ENCODE measurements at regions not wholly inside any gene's neighbourhood (a gene's known extent, or its start where the extent isn't known, plus 50 kb on each side); places are given as distances from the start of the nearest gene placed in this dataset.
"Not testable (repeated sequence)": the region's sequence is repeated elsewhere in the genome, so short reads cannot be mapped to it uniquely, and the experiment has no call there.

DNA sequence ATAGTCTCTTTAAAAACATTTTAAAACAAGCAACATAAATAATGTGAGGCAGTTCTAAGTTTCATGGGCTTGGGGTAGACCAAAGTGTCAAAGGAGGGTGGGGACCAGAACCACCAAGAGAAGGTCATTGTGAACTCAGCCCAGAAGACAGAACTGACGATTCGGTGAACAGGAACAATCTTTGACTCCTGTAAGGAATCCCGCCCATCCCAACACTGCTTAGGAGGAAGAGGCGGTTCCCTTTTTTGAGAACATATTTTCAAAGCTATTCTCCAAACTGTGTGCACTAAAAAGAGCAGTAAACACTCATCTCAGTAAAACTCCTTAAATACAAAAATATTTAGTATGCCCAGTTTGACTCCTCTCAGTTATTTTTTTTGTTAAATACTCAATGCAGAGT, 176.5 kb upstream of the TLE4 start:
- no peak for DNase-seq (ENCODE audit: low spot score)
- ATAC-seq, result no peak

DNA sequence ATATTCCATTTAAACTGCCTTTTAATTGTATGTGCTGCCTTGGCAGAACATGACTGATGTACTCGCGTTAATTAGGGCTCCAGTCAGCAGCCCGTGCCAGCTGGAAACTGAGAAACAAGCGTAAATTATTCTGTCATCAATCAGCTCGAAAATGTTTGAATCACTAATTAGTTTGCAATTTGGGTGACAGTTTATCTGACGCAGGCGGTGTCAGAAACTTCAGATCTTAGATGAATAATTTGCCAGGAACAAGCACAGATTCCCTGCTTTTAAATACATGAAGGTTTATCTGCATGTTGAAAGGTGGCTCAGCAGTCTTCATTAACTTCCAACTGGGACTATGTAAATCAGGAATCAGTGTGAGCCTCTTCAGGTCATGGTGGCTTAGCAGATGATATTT, 176.0 kb upstream of the TLE4 start:
- ATAC-seq, result no peak
- DNase-seq (ENCODE audit: low spot score), result no peak

DNA sequence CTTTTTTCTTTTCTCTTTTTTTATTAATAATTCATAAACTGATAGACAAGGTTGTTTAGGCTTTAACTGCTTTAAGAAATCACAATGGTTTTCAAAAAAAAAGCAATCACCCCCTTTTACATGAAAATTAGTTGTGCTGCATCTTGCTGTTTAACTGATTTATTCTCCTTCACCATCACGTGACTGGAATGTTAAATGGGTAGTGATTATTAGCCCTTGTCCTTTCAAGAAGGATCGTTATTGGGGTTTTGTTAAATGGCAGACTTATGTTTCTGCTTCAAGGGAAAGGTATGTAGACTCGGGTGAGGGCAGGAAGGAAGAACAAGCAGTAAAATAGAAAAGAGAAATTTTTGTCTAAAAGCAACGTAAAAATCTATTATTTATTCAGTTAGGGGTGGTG, 175.6 kb upstream of the TLE4 start:
- ATAC-seq, result no peak
- DNase-seq (ENCODE audit: low spot score), result no peak

DNA sequence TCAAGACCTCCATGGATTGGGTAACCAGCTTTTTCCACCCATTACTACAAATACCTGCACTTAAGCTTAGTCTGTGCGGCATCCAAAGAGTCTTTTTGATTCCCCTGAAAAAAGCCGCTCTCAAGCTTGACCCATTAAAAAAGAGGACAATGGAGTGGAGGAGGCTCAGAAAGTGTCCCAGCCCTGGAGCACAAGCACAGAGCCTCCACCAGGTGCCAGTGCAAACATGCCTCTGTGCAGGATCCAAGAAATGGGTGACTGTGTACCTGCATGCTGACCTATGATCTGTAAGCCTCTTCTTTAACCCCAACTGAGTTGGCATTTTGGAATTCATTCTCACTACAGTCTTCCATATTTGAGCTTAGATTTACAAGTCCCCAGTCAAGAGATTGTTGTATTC, 168.3 kb upstream of the TLE4 start:
- no peak for ATAC-seq
- no peak for DNase-seq (ENCODE audit: low spot score)

DNA sequence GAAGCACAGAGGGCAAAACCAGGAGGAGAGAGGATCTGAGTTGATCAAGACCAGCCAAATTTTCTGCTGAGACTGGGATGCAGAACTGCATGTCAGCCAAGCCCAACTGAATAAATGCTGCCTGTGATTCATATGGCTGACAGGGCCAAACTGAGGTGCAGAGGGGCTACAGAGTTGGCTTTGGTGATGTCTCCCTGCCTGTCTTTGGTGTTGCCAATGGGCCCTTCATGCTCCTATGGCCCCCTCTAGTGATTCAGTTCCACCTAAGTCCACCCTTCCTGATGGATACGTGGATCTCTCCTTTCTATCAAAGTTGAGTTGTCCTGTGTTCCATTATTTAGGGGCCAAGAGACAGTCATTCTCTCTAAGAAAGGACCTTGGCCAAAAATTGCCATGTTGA, 163.6 kb upstream of the TLE4 start:
- ATAC-seq (no peak), DNase-seq (ENCODE audit: low spot score) (no peak)

DNA sequence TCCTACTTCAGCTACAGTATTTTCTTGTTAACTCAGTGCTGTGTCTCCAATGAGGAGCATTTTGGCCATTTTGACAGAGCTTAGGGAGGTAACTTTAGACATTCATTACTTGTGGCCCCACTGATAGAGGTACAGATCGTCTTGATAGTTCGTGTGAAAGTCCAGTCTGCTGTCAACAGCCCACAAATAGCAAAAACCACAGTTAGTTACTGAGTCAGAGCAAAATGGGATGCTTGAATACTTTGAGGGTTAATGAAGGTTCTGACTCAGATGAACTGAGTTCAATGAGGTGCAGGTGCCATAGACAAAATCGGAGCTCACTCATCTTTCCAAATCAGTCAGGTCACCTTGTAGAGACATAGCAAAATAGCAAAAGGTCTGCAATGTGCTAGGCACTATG, 163.1 kb upstream of the TLE4 start:
- ATAC-seq (no peak), DNase-seq (ENCODE audit: low spot score) (no peak)

DNA sequence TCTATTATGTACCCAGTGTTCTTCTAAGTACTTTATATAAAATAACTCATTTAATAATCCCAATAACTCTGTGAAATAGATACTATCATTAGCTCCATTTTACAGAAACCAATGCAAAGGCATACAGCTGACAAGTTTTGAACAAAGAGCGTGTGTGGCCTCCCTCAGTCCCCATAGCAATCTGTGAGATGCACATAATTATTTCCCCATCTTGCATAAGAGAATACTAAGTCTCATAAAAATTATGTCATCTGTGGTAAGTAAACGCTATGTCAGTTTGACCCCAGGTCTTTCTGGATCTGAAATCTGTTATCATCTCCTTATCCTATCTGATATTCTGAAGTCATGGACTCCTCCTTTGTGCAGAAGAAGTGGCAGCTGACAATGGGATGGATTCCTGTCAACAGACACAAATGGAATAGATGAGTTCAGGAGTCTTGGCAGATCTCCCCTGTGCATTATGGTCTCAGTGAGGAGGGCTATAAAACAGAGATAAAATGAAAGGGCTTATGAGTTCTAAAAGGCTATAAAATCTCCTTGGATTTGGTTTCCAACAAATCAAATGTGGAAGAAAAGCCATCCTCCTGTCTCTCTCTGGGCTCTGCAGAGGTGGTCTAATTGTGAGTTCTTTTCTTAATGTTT, 162.5 kb upstream of the TLE4 start:
- DNase-seq (ENCODE audit: low spot score) (no peak), ATAC-seq (no peak)

DNA sequence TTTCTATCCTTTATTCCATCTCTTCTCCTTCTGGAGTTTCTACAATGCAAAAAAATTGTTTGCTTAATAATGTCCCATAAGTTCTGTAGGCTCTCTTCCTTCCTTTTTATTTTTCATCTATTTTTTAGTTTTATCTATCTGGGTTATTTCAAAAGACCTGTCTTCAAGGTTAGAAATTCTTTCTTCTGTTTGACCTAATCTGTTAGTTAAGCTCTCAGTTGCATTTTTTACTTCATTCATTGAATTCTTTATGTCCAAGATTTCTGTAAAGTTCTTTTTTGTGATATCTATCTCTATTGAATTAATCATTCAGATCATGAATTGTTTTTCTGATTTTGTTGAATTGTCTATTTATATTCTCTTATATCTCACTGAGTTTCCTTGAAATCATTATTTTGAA, 145.9 kb upstream of the TLE4 start:
- ATAC-seq (no peak), DNase-seq (ENCODE audit: low spot score) (no peak)

DNA sequence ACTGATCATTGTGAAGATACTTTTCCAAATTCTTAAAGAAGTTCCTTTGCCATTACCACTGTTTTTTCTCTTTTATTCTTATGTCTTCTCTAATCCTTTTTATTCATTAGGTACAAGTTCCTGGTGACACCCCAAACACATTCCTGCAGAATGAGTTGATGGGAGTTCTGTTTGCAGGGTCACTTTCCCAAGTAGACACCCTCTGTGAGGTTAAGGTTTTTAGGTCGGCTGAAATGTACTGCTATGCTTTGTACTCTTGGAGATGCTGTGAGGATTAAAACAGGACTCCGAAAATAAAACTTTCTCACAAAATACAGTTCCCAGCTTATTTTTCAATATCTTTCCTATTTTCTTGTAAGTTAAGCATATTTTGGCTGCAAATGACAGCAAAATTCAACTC, 143.3 kb upstream of the TLE4 start:
- no peak for ATAC-seq

DNA sequence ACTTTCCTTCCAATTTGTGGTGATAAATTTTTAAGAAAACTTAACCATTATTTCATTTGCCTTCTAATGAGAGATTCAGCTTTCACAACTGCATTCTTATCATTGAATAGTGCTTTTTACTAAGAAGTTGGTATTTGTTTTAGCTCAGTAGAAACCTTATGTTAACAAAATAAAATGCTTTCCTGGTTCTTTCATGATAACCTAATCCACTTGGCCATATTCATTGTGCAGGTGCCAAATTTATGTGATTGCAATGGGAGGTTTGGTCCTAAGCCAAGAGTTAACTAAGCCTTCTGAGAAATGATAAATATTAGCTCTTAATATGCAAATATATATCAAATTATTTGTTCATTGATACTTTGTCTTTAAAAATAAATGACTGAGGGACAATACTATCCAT, 141.1 kb upstream of the TLE4 start:
- DNase-seq (ENCODE audit: low spot score) (no peak), ATAC-seq (no peak)

More for the DNA sequence above, 143.3 kb upstream of the TLE4 start:
- DNase-seq (ENCODE audit: low spot score), result no peak

DNA sequence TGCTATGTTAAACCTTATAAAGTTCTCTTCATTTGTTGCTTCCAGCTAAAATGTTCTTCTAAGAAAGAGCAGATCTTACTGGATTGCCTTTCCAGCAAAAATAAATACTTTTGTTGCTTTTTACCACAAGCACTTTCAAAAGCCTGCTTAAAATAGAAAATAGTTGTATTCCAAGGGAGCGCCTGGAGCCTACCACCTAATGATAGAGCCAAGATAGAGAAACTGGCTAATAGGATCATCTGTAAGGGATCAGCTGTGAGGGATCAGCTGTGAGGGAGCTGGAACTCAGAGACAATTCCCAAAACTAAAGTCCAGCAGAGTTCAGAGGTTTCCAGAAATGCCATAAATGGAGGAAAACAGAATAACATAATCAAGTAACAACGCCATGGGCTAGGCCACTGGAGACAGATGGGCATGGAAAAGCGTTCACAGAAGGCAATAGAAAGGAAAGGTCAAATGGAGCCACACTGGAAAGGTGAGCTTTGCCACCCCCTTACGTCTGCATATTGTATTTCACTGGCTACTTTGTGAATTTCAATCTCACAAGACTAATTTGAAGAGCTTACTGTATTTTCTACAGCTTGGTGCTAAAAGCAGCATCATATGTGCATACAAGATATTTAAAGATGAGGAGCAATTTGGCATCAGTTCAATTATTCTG, 140.6 kb upstream of the TLE4 start:
- ATAC-seq (no peak), DNase-seq (ENCODE audit: low spot score) (no peak)

DNA sequence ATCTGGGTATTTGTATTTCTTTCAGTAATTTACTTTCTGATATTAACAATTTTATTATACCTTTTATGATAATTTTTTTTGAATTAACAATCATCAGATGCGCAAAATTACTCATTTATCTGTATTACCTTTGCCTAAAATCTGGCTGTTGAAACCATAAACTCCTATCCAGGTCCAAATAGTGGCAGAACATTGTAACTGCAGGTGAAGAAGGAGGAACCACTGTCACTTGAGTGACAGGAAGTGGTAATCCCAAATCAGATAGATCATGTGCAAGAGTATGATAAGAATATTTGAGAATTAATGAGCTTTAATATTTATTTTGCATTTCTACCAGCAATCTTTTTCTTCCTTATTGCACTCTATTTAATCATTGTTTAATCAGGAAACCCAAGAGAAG, 139.3 kb upstream of the TLE4 start:
- ATAC-seq, result no peak

DNA sequence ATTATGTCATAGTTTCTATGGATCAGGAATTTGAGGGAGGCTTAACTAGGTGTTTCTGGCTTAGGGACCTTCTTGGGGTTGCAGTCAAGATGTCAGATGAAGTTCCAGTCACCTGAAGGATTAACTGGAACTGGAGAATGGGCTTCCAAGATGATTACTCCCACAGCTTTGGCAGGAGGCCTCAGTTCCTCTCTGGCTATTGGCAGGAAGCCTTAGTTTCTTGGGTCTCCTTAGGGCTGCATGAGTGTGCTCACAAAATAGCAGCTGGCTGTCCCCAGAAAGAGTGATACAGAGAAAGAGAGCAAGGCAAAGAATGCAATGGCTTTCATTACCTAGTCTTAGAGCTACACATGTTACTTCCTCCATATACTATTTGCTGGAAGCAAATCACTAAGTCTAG, 138.1 kb upstream of the TLE4 start:
- DNase-seq (ENCODE audit: low spot score) (no peak), ATAC-seq (no peak)

More for the DNA sequence above, 139.3 kb upstream of the TLE4 start:
- no peak for DNase-seq (ENCODE audit: low spot score)

DNA sequence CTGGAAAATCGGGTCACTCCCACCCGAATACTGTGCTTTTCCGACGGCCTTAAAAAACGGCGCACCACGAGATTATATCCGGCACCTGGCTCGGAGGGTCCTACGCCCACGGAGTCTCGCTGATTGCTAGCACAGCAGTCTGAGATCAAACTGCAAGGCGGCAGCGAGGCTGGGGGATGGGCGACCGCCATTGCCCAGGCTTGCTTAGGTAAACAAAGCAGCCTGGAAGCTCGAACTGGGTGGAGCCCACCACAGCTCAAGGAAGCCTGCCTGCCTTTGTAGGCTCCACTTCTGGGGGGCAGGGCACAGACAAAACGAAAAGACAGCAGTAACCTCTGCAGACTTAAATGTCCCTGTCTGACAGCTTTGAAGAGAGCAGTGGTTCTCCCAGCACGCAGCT, 132.5 kb upstream of the TLE4 start:
- ATAC-seq; DNase-seq (ENCODE audit: low spot score): not testable (repeated sequence)

DNA sequence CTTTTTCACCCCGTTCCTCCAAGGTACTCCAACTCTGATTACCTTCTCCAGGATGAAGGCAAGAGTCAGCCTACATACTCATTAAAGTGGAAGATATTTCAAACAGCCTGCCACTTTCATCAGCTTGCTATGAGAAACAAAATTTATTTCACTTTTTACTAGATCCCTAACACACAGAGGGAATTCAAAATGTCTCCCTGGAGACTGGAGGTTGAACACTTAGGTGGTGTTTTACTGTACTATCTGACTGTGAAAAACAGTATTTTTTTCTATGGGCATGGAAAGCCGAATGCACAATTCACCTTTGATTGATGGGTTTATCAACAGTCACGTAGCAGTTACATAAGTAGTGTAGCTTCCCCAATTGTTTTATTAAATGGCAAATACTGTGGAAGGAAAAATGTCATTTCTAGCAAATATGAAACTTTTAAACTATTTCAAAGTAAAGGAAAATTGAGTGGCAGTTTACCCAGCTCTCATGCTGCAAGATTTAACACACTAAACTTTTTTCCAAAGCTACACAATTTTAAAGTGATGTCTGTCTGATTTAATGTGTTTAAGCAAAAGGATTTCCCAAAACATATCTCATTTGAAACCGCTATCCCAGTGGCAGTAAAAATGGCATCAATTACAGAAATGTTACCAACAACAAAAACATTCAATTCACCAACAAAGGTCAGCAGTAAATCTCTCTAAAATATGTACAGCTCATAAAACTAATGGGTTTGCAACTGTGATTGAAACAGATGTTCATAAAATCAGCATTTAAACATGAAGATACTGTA, 125.0 kb upstream of the TLE4 start:
- ATAC-seq (no peak), DNase-seq (ENCODE audit: low spot score) (no peak)

DNA sequence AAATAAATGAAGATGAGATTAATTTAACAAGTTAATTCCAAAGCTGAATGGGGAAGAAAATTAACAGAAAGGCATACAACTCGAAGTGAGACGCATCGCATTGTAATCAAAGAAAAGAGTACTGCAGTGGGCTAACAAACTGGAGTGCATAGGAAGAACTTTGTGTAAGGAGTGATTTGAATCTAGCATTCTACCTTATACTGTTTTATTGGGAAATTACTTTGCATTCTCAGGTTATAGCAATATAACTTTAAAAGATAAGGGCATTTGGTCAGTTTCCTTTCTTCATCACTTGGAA, 124.5 kb upstream of the TLE4 start:
- no peak for ATAC-seq
- no peak for DNase-seq (ENCODE audit: low spot score)

DNA sequence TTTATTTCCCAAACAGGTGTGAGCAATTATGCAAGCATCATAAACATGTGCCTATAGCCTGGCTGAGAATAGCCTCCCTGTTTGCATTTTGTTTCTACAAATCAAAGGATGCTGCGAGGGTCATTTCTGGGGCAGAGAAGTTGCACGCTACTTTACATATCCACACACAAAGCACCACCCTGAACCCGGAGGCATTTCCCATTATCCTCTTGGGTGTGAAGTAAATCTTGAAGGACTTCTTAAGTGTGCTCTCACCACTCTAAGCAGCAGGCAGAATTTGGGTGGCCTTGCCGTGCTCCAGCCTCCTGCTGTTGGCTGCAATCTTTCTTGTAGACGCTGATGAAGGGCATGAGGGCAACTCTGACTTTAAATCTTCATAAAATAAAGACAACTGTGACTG, 124.0 kb upstream of the TLE4 start:
- DNase-seq (ENCODE audit: low spot score) (no peak), ATAC-seq (no peak)

DNA sequence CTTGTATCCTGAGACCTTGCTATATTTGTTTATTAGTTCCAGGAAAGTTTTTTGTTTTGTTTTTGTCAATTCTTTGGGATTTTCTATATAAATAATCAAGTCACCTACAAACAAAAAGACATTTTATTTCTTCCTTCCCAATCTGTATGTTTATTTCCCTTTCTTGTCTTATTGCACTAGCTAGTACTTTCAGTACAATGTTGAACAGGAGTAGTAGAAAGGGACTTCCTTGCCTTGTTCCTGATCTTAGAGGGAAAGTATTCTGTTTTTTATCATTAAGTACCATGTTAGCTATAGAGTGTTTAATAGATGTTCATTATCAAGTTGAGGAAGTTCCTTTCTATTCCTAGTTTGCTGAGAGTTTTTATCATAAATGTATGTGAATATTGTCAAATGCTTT, 119.5 kb upstream of the TLE4 start:
- ATAC-seq, result no peak
- DNase-seq (ENCODE audit: low spot score), result no peak

DNA sequence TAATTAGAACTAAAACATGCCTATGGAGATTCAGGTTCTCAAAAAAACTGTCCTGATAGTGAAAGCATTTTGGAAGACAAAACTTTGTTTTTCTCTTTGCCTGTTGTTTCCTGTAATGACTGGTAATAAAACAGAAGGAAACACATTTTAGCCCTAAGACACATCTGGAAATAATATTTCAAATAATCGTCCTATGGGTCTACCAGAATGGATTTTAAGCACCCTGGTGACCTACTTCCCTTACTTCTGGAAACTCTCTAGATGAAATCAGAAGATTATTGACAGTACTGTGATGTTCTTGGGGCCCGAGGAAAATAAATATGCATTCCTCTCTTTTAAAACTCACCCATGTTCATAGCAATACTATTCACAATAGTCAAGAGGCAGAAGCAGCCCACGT, 110.1 kb upstream of the TLE4 start:
- DNase-seq (ENCODE audit: low spot score), result no peak
- no peak for ATAC-seq

DNA sequence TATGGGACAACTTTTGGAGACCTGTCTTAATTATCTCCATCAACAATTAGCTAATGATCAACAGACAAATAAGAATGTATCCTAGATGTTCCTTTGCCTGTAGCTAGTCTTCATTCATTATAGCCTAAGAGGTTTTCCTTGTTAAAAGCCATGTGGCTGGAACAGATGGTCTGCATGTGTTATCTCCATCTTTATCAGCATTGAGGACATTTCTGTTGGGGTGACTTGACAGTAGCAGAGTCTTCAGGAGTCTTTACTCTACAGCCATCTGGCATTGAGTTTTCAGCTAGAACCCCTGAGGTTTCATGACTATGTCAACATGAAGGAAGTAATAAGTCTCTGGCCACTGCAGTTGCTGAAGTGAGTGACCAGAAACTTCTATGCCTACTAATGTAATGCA, 106.6 kb upstream of the TLE4 start:
- ATAC-seq (no peak), DNase-seq (ENCODE audit: low spot score) (no peak)

DNA sequence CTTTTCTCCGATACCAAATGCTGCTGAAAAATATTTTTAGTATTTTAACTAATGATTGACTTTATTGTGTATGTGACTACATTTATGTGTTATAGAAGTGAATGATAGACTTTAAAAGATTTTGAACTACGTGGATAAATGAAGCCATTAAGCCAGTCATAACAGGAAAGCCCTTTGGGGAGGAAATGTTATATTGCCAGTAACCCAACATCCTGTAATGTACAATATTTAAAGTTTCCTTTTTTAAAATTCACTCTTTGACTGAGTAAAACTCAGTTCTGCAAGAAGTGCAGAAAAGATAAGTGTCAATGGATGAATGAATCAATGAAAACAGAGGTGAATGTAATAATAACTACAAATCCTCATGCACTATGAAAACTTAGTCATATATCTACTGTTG, 102.6 kb upstream of the TLE4 start:
- no peak for DNase-seq (ENCODE audit: low spot score)

DNA sequence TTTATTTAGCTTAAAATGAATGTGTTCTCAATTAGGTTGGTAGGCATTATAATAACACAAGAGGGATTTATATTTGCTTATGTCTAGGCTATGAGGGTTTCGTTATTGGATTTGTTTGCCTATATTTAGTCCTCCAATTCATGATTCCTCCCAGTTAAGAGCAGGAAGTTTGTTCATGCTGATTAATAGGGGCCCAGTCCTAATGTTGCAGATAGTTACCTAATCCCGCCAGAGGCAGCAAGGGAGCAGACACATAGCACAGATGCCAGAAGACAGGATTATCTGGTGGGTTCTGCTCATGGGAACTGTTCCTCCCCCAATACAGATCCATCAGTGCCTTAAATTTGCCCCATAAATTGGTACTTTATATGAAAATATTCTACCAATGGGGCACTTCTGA, 100.8 kb upstream of the TLE4 start:
- DNase-seq (ENCODE audit: low spot score), result no peak
- ATAC-seq, result no peak

More for the DNA sequence above, 102.6 kb upstream of the TLE4 start:
- no peak for ATAC-seq
